ENCODE measurements at regions not wholly inside any gene's neighbourhood (a gene's known extent, or its start where the extent isn't known, plus 50 kb on each side); places are given as distances from the start of the nearest gene placed in this dataset.

DNA sequence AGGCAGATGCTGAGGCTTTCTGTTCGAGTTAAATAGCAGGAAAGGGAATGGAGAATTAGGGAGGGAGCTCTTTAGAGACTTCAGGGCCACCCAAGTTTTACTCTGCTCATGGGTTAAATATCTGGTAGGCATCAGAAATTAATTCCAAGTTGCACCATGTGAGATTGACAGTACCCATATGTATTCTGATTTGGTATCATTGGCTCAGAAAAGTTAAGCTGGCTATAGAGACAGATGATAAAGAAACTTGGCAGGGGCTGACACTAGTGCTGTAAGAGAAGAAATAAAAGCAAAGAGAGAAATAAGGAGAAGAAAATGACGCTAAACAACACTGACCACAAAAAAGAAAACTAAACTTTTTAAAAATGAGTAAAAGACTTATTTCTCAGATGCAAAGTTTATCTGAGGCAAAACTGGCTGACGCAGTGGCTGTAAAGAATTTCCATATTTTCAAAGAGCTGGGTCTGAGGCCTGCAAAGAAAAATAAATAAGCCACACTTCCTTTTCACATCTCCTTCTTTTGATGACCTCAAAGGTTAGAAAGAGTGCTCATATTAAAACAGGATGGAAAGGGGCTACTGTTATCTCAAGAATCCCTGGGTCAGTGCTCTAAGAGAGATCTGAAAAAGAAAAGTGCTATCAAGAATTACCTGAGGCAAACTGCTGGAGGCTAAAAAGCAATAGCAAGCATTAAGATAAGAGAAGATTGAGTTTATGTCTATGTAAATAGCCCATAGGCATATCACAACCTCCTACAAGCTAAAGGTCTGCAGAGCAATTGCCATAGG is 399.0 kb upstream of the MEF2C start:
- DNase-seq: no peak

DNA sequence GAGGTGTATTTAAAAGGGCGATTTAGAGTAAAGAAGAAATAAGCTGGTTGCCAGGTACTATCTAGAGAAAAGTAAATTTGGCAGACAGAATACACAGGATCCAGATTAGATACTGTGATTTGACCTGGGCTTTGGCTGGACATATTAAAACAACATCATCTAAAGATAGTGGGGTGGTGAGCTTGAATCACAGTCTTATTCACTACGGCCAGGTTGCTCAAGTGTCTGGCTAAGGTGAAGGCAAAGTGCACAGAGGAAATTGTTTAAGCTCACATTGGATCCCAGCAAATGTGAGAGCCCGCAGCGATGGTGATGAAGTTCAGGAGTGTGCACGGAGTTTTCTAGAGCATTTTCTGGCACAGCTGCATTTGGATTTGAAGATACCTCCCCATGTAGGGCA is 398.2 kb upstream of the MEF2C start:
- DNase-seq: no peak

DNA sequence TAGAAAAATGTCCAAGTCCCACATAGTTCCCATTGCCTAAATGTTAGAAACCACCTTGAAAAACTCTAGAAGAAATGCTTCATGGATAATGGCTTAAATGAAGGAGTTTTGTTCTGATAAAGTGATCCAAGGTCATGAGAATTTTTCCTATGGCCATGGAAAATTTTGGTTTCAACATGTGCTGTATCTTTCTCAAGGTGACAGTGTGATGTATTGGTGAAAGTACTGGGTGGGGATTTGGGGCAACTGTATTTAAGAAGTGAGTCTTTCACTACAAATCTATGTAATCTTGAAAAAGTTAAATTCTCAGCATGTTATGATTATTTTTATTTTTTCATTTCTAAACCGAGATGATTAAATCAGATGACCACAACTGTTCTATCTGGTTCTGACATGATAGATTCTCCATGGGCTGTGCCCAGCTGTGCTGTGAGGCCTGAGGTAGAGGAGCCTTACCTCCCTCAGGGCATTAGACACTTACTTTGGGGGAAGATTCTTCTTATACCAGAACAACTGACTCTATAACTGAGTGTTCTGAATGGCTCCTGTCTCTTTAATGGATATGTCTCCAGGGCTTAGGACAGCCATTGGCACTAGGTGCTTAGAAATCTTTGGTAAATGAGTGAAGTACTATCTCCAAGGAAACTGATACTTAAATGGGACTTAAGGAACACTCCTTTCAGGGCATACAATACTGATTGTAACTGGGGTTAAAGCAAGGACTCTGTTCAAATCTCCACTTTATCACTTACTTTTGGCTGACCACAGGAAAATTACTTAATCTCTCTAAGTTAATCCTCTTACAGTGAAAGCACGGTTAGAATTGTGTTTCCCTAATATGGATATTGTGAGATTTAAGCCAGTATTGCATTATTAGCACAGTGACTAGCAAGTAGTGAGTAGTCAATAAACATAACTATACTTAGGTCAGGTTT is 397.4 kb upstream of the MEF2C start:
- no peak for DNase-seq

DNA sequence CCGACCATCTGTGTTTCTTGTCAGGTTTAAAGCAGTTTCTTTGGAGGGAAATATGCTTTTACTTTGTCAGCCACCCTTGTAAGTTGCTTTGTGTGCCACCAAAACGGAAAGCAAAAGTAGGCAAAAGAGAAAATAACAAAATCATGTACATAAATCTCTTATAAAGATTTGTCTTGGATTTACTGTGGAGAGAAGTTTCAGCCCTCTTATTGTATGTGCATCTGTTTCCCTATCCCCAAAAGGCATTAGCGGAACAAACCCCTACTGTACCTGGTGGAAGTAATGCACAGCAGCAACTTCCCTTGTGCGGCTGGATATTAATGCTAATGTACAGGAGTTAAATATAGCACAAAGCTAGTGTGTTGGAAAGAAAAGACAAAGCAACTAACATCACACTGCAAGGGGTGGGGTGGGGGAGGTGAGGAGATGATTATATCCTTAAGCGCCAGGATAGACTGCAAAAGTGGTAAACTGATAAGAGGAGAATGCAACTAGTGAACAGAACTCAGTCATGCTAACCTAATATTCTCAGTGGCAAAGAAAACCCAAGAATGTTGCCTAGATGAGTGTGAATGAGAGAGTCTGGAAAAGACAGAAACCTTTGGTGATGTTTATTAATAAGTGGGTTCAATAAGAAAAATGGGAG is 396.5 kb upstream of the MEF2C start:
- DNase-seq: no peak

DNA sequence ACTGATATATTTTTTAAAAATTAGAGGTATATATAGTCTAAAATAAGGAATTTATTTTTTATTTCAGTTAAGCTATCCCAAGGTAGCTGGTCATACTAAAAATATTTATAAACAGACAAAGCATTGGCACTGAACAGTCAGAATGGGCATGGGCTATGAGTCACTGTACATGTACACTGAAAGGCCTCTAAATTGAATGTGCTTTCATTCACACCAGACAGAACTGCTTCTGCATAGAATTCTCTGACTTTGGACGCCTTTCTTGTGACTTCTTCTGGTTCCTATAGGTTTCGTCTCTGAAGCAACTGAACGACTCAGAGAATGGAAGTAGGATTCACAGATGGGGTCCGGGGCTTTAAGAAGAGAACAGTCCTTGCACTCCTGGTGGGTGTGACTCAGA is 394.8 kb upstream of the MEF2C start:
- no peak for DNase-seq

DNA sequence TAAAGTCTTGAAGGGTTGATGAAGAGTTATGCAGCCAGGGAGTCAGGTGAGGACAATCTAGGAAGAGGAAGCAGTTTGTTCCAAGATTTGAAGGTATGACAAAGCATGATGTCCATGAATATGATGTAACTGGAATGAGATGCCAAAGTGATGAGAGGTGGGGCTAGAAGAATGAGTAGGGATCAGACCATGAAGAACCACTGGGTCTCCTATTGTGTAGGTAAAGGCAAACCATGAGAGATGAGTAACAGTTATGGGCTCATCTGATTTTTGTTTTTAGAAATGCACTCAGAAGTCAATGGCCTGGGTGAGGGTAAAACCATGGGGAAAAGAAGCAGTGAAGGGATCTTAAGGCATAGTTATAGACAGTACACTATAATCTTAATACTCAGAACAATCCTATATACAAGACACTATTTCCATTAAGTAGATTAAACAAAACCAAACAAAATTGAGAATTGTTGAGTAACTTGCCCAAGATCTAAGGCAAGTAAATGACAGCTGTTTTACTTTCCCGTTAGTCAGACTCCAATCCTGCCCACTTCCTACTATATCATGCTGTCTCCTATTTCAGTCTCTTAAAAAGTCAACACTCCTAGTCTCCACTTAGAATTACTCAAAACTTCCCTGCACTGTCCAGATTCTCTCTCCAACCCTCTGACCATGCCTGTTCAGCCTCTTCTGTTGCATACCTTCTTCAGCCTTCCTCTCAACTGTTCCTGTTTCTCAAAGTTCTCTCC is 393.8 kb upstream of the MEF2C start:
- no peak for DNase-seq

DNA sequence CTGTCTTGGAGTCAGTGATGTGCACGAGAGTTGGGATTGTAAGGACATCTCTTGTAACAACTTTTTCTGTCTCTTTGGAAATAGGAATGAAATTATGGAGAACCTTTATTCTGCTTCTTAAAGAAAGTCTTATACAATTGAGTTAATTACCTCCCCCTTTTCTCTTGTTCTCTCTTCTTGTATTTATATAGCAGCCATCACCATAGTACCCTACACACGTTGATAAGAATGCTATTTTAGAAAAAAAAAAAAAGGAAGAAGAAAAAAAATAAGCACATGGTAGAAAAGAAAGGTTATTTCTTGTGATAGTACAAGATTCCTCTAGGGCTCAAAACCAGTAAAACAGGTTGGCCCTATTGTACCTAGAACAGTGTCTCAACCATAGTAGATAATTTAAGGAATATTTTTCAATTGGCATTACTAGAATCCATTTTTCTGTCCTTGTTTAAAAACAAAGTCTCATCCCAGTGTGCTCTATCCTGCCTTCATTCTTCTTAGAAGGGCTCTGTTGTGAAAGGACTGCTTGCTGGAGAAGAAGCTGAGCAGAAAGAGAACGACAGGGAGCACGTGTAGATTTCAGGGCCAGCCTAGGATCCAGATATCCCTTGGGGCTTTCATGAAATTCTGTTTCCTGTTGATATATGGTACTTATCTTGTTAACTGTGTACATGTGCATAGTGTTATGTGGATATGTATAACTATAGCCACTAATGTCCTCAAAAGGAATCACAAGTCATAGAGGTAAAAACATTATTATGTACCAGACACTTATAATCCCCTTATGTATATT is 392.3 kb upstream of the MEF2C start:
- DNase-seq: no peak

DNA sequence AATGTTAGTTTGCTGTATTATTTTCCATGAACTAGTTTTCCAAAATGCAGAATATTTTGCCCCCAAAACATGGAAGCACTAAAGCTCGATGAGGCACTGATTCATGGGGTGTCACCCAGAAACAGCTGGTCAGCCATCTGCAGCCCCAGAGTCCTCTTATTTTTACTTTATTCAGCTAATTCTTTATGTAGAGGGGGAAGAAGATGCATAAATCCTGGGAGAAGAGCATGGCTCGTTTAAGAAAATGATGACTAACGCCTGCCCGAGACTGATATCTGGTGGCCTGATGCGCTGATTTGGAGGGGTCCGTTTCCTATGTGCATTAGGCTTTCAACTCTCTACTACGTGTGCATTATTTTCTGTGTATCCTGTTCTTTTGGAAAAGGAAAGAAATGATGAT is 390.3 kb upstream of the MEF2C start:
- DNase-seq: no peak

DNA sequence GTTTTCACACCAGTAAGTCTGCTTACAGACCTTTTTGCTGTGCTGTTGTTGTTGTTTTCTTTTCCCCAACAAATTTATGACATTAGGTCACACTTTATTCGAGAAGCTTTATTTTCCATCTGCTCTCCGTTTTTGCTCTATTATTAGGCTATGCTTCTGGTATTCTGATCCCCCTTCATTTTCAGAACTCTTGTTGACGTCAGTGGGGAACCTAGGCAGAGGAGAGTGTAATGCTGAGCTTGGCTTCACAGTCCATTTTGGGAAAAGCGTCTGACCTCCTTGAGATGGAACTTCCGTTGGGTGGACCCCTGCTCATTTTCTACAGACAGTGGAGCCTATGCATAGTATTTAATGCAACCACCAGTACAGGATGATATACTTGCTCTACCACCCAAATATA is 387.9 kb upstream of the MEF2C start:
- DNase-seq: no peak

DNA sequence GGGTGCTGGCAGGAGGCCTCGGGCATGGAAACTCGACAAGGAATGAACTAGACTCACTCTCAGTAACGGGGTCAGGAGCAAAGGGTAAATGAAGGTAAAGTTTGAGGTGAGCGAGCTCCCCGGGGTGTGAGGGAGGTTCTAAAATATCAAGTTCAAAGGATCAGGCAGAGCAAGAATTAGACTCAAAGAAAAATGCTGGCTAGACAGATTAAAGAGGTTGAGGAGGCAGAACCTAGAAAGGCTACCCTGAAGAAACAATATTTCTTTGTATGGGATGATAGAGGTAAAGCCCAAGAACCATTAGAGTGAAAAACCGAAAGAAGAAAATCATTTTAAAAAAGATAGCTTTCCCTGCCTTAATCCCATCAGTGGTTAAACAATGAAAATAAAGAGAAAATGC is 386.7 kb upstream of the MEF2C start:
- no peak for DNase-seq

DNA sequence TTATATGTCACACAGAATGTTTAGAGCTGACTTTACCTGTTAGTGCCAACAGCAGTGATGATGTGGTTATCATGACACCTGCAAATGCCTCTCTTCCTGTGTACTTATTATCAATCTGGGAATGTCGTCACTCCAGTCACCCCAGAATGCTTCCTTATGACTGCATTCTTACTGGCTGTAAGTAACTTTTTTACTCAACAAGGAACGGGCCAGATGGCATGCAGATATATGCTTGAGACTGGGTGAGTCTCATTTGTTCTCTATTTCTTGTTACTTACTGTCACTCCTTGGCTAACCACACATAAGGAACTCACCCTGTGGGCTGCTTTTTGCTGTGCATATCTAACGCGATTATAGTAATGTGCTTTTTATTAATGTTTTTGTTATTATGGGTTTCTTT is 385.5 kb upstream of the MEF2C start:
- DNase-seq: no peak

DNA sequence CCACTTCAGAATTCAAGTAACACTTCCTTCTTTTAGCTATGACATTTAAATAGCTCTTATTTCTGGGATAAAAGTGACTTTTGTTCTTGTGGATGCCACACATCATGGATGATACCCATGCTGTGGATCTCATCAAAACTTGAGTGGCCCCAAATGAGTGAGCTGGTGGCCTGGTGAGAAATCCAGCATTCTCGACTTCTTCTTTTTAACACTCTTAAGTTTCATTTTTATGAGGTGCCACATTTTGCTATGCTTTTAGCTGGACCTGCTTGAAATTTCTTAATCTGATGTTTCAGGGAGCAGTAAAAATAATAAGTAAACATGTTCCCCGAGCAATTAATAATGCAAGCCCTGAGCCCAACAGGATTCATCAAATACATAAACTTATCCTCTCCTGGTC is 384.8 kb upstream of the MEF2C start:
- no peak for DNase-seq

DNA sequence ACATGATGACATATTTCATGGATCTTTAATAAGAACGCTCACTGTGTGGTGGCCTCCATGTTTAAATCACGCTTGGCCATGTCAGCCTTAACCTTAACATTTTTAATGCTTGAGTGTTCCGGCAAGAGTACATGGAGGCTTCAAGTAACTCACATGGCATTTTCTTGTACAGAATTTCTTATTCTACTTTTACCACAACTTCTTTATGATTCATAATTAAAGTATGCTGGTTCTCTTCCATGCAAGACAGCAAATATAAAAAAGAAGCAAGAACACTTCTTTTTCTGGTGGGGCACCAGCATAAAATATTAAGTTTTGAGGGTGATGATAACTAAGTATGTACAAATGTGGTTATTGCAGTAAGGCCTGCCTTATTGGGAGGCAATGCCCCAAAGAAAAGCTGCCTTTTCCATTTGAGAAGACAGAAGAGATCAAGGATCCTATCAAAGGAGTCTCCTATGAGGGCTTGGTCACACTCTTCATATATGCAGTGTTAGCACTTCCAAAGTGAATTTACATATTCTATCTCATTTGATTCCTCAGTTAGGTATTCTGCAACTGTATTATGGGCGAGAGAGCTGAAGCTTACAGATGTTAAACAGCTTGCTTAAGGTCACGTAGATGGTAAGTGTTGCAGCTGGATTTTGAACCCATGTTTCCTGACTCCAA is 382.7 kb upstream of the MEF2C start:
- no peak for DNase-seq

DNA sequence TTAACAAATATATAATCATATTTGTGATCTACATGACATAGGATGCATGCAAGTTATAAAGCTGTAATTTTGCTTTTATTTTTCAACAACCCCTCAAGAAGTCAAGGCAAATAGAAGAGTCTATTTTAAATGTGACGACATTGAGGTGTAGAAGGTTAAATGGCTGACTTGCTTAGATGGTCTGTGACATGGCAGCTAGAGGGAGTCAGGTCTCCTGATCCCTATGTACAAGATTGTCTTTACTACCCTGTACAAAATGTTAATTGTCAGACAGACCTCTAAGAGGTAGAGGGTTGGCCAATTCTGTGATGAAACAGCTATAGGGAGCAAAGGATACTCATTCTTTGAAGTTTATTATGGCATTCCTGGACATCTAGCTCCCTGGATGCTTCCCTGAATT is 380.9 kb upstream of the MEF2C start:
- DNase-seq: no peak

DNA sequence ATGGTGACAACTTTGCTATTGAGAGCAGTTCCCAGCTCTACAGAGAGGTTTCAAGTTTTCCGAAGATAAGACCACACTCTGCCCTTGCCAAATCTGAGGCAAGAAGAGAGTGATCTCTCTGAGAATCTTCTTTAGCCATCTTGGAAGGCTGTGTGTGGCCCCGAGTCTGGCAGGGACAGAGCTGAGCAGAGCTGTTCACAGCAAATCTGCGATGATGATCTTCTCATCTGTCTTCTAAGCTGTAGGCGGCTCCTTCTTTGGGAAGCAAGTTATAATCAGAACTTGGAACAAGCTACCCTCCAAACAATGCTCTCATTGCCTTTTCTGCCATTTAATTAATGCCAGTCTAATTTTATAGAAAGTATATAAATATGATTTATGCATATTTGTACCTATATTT is 379.0 kb upstream of the MEF2C start:
- no peak for DNase-seq

DNA sequence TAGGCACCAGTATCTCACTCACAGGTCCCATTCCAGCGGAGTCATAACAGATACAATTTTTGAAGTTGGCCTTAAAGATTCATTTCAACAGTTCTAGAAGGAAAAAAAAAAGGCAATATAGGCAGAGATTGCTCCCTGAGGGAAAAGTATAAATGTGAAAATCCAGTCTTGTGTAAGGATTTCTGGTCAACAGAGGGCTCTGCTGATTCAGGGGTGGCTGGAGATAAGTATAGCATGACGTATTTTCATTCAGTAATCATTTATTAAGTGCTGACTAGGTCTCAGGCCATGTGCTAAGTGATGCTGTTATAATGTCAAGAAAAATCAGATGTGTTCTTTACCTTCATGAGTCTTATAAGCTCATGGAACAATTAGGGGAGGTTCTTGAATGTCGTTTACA is 377.3 kb upstream of the MEF2C start:
- no peak for DNase-seq

DNA sequence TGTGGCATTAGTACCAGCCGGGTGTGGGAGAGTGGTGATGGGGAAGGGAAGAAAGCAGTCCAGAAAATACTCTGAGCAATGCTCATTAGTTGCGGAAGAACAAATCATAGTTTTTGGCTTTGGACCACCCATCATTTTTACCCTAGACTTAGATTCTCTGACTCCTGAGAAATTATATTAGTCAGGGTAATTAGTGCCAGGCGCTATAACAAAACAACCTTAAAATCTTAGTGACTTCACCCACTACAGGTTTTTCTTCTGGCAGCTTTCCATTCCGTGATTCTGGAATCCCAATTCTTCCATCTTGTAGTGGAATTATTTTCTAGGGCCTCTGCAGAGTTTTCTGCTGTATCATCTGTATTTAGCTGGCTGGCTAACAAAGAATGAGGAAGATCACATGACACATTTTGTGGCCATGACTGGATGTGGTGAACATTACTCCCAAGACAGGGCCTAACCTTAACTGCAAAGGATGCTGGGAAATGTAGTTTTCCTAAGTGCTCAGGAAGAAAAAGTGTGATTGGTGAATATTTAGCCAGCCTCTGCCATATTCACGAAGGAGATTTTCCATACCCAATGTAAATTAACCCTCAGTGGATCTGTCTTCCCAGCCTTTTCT is 373.0 kb upstream of the MEF2C start:
- DNase-seq: no peak

DNA sequence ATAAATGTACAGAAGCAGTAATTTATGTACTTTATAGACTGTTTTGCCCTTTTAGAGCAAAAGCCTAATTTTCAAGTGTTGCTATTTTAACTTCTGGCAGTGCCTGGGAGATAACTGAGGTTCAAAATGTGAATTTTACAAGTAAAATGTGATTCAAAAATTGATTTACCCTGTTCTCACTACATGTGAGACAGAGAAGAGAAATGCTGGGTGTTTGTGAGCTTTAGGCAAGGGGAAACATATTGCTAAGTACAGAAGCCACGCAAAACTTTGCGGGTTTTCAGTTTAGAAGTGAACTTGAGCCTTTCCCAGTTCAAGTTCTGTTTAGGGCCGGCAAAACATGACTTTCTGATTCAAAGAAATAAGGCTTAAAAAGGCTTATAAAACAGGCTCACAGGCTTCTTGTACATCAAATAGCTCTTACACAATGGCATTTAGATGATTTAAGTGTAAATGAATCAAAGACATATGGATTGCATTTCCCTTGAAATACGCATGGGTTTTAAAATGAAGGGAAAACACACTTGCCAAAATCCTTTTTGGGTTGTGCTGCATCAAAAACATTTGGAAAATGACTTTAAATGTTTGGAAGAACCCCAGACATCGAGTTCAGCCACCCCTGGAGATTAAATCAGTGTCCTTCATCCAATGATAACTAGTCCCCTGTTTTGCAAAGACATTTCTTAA is 370.8 kb upstream of the MEF2C start:
- no peak for DNase-seq

DNA sequence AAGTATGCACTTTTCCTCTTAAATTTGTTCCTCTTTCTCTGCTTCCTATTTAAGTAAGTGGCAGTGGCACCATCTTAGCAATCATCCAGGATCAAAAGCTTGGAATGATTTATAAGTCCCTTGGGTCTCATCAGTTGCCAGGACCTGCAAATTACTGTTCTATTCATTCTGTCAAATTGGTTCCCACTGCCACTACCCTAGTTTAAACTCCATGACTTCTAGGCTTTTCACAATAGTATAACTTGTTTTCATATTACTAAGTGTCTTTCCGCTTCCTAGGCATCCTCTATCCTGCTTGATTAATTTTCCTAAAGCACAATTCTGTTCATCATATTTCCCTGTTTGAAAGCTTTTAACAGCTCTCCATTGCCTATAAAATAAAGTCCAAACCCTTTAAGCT is 363.9 kb upstream of the MEF2C start:
- DNase-seq: no peak

DNA sequence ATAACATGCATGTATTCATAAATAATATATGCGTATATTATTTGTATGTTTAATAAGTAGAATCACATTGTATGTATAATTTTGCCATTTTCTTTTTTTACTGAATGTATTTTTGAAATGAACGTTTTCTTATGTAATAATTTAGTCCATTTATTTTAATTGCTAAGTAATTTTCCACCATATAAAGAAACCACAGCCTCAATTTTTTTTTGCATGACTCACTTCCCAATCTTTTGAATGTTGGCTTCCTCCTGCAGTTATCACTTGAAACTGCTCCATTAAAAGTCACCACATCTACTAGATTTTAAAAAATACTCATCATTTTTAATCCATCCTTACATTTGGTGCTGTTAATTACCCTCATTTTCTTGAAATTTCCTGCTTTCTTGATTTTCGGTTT is 363.3 kb upstream of the MEF2C start:
- no peak for DNase-seq

DNA sequence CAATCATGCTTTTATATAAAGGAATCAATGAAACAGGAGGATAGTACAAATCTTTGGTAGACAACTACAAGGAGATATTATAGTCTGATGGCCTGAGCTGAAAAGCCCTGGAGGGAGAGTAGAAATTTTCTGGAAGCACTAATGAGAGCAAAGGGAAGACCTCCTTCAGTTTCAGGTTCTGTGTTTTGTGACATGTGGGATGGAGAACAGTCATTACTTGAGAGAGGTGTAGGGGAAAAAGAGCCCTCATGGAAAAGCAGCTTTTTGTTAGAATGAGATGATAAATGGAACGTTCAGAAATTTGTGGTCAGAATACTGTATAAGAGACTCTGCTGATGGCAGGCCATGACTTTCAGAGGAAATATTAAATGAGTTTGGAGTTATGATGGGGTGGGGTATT is 360.6 kb upstream of the MEF2C start:
- DNase-seq: no peak

All from stimulated activated naive CD4-positive, alpha-beta T cell treated with Interleukin-2 at 50 U/mL for 16 hours (primary cell).